ENCODE measurements at regions not wholly inside any gene's neighbourhood (a gene's known extent, or its start where the extent isn't known, plus 50 kb on each side); places are given as distances from the start of the nearest gene placed in this dataset.

- no peaks in the 10 kb centered on the region for H3K9me3 ChIP-seq (ENCODE audit: low read depth)
- H3K36me3 ChIP-seq, result no peaks in the 10 kb centered on the region
- no peak for TF ChIP-seq CTCF (IDR thresholded peaks at IDR 0.05; ENCODE audit: low read depth, low read length)
- no peaks in the 10 kb centered on the region for H3K4me1 ChIP-seq (ENCODE audit: low read depth)
- no peak overlapping the region for H3K27ac ChIP-seq
- DNase-seq (ENCODE audit: low read depth in 1 of 2, low spot score in 1 of 2), result peak in 1 of 2 donors; percentile 16
- H3K4me3 ChIP-seq, result no peak overlapping the region
- H3K27me3 ChIP-seq, result peaks cover 22% of the 10 kb centered on the region
Measured at GRCh38 chr2:8453904-8454302, 228.0 kb upstream of the ID2 start.

- H3K4me3 ChIP-seq, result no peak overlapping the region
- H3K36me3 ChIP-seq, result no peaks in the 10 kb centered on the region
- no peak overlapping the region for H3K27ac ChIP-seq
- TF ChIP-seq CTCF (IDR thresholded peaks at IDR 0.05; ENCODE audit: low read depth, low read length), result no peak
- H3K9me3 ChIP-seq (ENCODE audit: low read depth), result no peaks in the 10 kb centered on the region
- DNase-seq (ENCODE audit: low read depth in 1 of 2, low spot score in 1 of 2), result no peak
- H3K27me3 ChIP-seq, result peaks cover 22% of the 10 kb centered on the region
- H3K4me1 ChIP-seq (ENCODE audit: low read depth), result no peaks in the 10 kb centered on the region
Measured at GRCh38 chr2:8454797-8455196, 227.1 kb upstream of the ID2 start.

- Histone ChIP-seq H3K4me1 (ENCODE audit: low read depth) (no peaks in the 10 kb centered on the region), H3K36me3 (no peaks in the 10 kb centered on the region), H3K9me3 (ENCODE audit: low read depth) (no peaks in the 10 kb centered on the region), H3K27ac (no peak overlapping the region), H3K27me3 (peaks cover 22% of the 10 kb centered on the region), H3K4me3 (no peak overlapping the region)
- no peak for DNase-seq (ENCODE audit: low read depth in 1 of 2, low spot score in 1 of 2)
- TF ChIP-seq CTCF (IDR thresholded peaks at IDR 0.05; ENCODE audit: low read depth, low read length), result no peak
Measured at GRCh38 chr2:8455236-8456150, 226.4 kb upstream of the ID2 start.

GRCh38 chr2:8456151-8457091, 225.4 kb upstream of the ID2 start:
- Histone ChIP-seq H3K9me3 (ENCODE audit: low read depth) (no peaks in the 10 kb centered on the region), H3K4me3 (no peak overlapping the region), H3K36me3 (no peaks in the 10 kb centered on the region), H3K27ac (no peak overlapping the region), H3K4me1 (ENCODE audit: low read depth) (no peaks in the 10 kb centered on the region), H3K27me3 (peaks cover 22% of the 10 kb centered on the region)
- no peak for DNase-seq (ENCODE audit: low read depth in 1 of 2, low spot score in 1 of 2)
- no peak for TF ChIP-seq CTCF (IDR thresholded peaks at IDR 0.05; ENCODE audit: low read depth, low read length)

- H3K4me3 ChIP-seq, result no peak overlapping the region
- H3K4me1 ChIP-seq (ENCODE audit: low read depth), result no peaks in the 10 kb centered on the region
- H3K27ac ChIP-seq, result no peak overlapping the region
- TF ChIP-seq CTCF (IDR thresholded peaks at IDR 0.05; ENCODE audit: low read depth, low read length), result no peak
- H3K9me3 ChIP-seq (ENCODE audit: low read depth), result no peaks in the 10 kb centered on the region
- H3K36me3 ChIP-seq, result no peaks in the 10 kb centered on the region
- peaks cover 22% of the 10 kb centered on the region for H3K27me3 ChIP-seq
- DNase-seq (ENCODE audit: low read depth in 1 of 2, low spot score in 1 of 2), result no peak
Measured at GRCh38 chr2:8457092-8457481, 224.8 kb upstream of the ID2 start.
